Fibroblast of skin of left biceps (primary cell): ENCODE measurements at regions not wholly inside any gene's neighbourhood (a gene's known extent, or its start where the extent isn't known, plus 50 kb on each side); places are given as distances from the start of the nearest gene placed in this dataset.
A peak's percentile ranks its signal among the peaks of the same experiment; 100 is the strongest.

ENCODE experiments used
- DNase-seq, 2 experiments: peaks; one replicate each; pipeline ENCODE4 v3.0.0-alpha.2; 2013; ENCODE audit warnings: low read depth in 2 of 2

- no peak for DNase-seq
These were observed 304.5 kb downstream of the OTOL1 start for GRCh38 chr3:161800985-161801559.

- DNase-seq = no peak
These were observed 321.5 kb downstream of the OTOL1 start for GRCh38 chr3:161818106-161818505.

GRCh38 chr3:161821591-161821990, 325.0 kb downstream of the OTOL1 start:
- DNase-seq = no peak

- DNase-seq = no peak
These were observed 325.7 kb downstream of the OTOL1 start for GRCh38 chr3:161822291-161822690.

GRCh38 chr3:161823910-161824309, 327.3 kb downstream of the OTOL1 start:
- no peak for DNase-seq

- no peak for DNase-seq
These were observed 341.4 kb downstream of the OTOL1 start for GRCh38 chr3:161838021-161838420.

- no peak for DNase-seq
These were observed 351.8 kb downstream of the OTOL1 start for GRCh38 chr3:161848376-161848775.

- DNase-seq = peak in 1 of 2 experiments; percentile 2
These were observed 355.4 kb downstream of the OTOL1 start for GRCh38 chr3:161851941-161852566.

- no peak for DNase-seq
These were observed 356.1 kb downstream of the OTOL1 start for GRCh38 chr3:161852744-161853143.

- DNase-seq = peak; percentile 15 to 29
These were observed 357.7 kb downstream of the OTOL1 start for GRCh38 chr3:161854232-161854771.

- DNase-seq = no peak
These were observed 362.4 kb downstream of the OTOL1 start for GRCh38 chr3:161859057-161859456.

GRCh38 chr3:161859865-161860450, 363.4 kb downstream of the OTOL1 start:
- no peak for DNase-seq

- no peak for DNase-seq
These were observed 367.2 kb downstream of the OTOL1 start for GRCh38 chr3:161863775-161864174.

- no peak for DNase-seq
These were observed 369.6 kb downstream of the OTOL1 start for GRCh38 chr3:161866176-161866575.

GRCh38 chr3:161875483-161875882, 378.9 kb downstream of the OTOL1 start:
- no peak for DNase-seq

GRCh38 chr3:161879470-161879869, 382.9 kb downstream of the OTOL1 start:
- DNase-seq = no peak

GRCh38 chr3:161884830-161885229, 388.2 kb downstream of the OTOL1 start:
- DNase-seq = no peak

GRCh38 chr3:161890147-161890625, 393.6 kb downstream of the OTOL1 start:
- peak; percentile 73 to 75 for DNase-seq

- DNase-seq = peak; percentile 50 to 71
These were observed 397.4 kb downstream of the OTOL1 start for GRCh38 chr3:161893972-161894371.

GRCh38 chr3:161894657-161895056, 398.0 kb downstream of the OTOL1 start:
- DNase-seq = no peak

- no peak for DNase-seq
These were observed 409.0 kb downstream of the OTOL1 start for GRCh38 chr3:161905520-161906132.

GRCh38 chr3:161913786-161914389, 417.3 kb downstream of the OTOL1 start:
- peak in 1 of 2 experiments; percentile 20 for DNase-seq
